ENCODE measurements at regions not wholly inside any gene's neighbourhood (a gene's known extent, or its start where the extent isn't known, plus 50 kb on each side); places are given as distances from the start of the nearest gene placed in this dataset.

GRCh38 chrX:115402299-115402698, 112.8 kb downstream of the LUZP4 start:
- TF ChIP-seq CTCF (IDR thresholded peaks at IDR 0.05 in 4 of 5, conservative IDR thresholded peaks at IDR 0.05 in 1 of 5) (no peak), POLR2A (IDR thresholded peaks at IDR 0.05) (no peak)
